Ishikawa (cell line): ENCODE measurements at regions not wholly inside any gene's neighbourhood (a gene's known extent, or its start where the extent isn't known, plus 50 kb on each side); places are given as distances from the start of the nearest gene placed in this dataset.

ENCODE experiments used
- CREB1 ChIP-seq: IDR thresholded peaks from 2 replicates; pipeline ENCODE4 v1.6.1; 2012; ENCODE audit warnings: low read depth
- TAF1 ChIP-seq: IDR thresholded peaks from 2 replicates; pipeline ENCODE4 v1.6.1; 2012; ENCODE audit warnings: low read depth, mild to moderate bottlenecking
- TCF12 ChIP-seq: IDR thresholded peaks from 2 replicates; pipeline ENCODE4 v1.6.1; 2012; ENCODE audit warnings: low read depth
- TEAD4 ChIP-seq: IDR thresholded peaks from 2 replicates; pipeline ENCODE4 v1.6.1; 2012
- TF ChIP-seq, protein P1 (sequence below): IDR thresholded peaks from 2 replicates; pipeline ENCODE4 v1.6.1; 2012

DNA sequence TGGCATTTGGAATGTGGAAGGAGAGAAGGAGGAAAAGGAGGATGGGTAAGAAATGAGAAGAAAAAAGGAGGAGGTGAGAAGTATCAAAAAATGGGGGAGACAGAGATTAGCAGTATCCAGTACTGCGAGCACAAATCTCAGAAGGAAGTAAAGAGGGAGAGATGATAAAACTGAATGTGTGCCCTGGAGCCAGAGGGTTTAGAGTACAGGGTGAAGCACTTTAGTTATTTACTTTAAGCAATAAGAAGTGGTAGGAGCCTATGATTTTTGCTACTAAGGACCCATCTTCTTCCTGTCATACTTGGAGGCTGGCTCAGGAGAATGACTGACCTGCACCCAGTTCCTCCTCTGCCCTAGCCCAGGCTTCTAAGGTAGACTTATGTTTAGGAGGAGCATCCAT lies 94.9 kb downstream of the ADRB2 start:
- TF ChIP-seq TCF12 (no peak), TEAD4 (no peak), CREB1 (no peak), TAF1 (no peak)
- TF ChIP-seq, protein P1, sequence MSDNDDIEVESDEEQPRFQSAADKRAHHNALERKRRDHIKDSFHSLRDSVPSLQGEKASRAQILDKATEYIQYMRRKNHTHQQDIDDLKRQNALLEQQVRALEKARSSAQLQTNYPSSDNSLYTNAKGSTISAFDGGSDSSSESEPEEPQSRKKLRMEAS, result no peak
